GM18520 (cell line): ENCODE measurements at regions not wholly inside any gene's neighbourhood (a gene's known extent, or its start where the extent isn't known, plus 50 kb on each side); places are given as distances from the start of the nearest gene placed in this dataset.
"Not testable (repeated sequence)": the region's sequence is repeated elsewhere in the genome, so short reads cannot be mapped to it uniquely, and the experiment has no call there.

Experiments used
- ATAC-seq: cut with Tn5 transposase; IDR thresholded peaks from one replicate; pipeline ENCODE4 v1.9.1; 2021; ENCODE audit not compliant: unreplicated experiment

DNA sequence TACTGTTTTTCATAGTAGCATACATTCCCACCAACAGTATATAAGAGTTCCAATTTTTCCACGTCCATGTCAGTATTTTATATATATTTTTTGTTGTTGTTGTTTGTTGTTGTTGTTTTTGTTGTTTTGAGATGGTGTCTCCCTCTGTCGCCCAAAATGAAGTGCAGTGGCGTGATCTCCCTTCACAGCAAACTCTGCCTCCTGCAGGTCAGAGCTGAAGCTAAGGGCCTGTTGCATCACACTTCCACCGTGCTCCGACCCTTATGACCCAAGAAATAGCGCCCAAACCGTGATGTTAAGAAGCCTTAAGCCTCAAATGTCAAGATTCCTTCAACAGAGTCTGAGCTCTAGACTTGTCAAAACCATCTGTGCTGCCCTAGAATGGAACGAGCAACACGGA lies 2032.3 kb downstream of the MRPL39 start:
- ATAC-seq: no peak

DNA sequence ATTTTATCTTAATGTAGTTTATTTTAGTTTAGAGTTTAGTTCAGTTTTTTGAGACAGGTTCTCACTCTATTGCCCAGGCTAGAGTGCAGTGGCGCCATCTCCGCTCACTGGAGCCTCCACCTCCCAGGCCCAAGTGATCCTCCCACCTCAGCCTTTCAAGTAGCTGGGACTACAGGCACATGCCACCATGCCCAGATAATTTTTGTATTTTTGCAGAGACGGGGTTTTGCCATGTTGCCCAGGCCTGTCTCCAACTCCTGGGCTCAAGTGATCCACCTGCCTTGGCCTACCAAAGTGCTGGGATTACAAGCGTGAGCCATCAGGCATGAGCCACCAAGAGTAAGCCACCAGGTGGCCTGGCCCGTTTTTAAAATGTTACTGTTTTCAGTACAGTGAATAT lies 2058.4 kb downstream of the MRPL39 start:
- ATAC-seq: not testable (repeated sequence)

DNA sequence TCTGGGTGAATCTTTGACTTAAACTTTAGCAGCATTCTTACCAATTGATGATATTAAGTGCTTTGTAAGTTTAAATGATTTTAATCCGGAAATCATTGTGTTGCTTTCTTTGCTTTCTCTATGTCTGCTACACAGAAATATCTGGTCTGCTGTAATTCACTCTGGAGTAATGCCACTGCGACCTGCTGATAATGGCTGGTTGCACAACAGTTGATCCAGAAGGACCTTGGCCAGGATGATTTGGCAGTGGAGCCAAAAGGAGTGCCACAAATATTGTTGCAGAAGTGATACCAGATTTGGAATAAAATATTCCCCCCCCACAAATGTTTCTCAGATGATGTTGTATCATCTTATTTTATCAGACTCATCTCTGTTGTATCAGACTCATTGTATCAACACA lies 2063.9 kb downstream of the MRPL39 start:
- ATAC-seq: no peak

DNA sequence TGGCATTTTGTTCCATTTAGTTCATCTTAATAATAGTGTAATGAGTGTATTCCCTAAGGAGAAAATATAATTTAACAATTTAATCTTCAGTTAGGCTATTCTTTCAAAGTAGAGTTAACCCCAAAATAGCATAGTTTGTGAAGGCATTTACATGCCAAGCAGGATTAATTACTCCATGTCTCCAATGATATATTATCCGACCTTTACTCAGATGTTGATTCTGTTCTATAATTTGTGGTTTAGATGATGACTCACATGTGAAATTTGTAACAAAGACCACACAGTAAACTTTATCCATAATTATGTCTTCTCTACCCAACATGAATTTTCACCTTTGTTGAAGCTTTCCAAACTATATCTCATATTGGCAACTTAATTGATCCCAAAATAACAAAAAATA lies 2065.2 kb downstream of the MRPL39 start:
- no peak for ATAC-seq

- ATAC-seq: no peak
These were observed 2065.7 kb downstream of the MRPL39 start for GRCh38 chr21:23541571-23541970.

DNA sequence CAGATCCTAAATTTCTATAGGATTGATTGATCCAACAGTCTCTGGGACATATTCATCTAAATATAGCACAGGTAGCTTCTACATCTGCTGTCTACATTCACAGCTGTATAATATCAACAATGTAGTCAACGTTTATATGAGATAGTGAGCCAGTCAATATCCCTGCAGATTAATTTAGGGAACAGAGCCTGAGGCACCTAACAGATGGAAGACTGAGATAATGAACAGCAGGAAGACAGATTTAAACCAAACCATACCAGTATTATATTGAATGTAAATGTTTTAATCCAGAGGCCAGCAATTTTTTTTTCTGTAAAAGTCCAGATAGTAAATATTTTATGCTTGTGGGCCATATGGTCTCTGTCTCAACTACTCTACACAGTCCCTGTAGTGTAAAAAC lies 2072.4 kb downstream of the MRPL39 start:
- no peak for ATAC-seq

DNA sequence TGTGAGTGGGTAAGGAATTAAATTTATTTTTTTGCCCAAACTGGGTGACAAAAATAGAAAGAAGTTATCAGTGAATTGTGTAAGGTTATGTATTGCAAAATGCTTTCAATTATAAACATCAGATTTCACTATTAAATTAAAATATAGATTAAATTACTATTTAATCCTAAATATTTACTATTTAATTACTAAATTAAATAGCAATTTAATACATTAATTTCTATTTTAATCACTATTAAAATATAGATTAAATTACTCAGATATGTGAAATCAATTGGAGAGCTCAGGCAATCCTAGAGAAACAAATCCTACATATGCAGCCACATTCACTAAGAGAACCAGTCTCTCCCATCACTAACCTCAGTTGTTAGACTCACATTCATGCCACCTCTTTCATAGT lies 2075.8 kb downstream of the MRPL39 start:
- no peak for ATAC-seq

GRCh38 chr21:23524685-23525084 lies 2082.6 kb downstream of the MRPL39 start:
- ATAC-seq: no peak

DNA sequence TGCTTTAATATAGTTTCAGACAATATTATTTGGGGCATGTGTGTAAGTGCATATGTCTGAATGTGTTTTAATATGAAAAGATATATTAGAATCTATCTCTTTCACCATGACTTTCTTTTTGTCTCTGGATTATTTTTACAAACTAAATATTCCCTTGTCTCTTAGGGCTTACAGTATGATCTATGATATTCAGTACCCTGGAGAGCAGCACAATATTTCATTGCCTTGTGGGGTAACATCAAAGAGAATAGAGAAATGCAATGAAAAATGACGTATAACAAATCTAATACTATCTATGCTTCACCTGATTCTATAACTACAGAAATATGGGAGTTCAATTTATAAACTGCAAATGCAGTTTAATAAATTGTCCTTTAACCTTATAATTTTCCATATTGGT lies 2084.5 kb downstream of the MRPL39 start:
- no peak for ATAC-seq

GRCh38 chr21:23507501-23507900 lies 2099.8 kb downstream of the MRPL39 start:
- ATAC-seq: no peak

- no peak for ATAC-seq
These were observed 2110.6 kb downstream of the MRPL39 start for GRCh38 chr21:23496729-23497128.

DNA sequence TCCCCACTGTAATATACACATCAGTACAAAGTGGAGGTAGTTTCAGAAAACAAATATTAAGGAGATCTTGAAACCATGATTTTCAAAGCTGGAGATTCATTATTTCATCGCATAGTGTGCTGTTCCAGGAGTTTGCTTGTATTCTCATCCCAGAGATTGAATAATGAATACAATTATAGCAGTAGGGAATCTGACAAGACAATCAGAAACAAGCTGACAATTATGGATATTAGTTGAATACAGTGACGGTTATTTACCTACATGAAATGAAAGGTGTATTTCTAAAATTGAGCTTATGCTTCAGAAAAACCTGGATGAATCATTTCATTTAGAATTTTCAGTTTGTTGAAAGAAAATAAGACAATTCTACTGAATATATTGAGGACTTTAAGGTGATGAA lies 2119.0 kb downstream of the MRPL39 start:
- no peak for ATAC-seq

- ATAC-seq: no peak
These were observed 2126.6 kb downstream of the MRPL39 start for GRCh38 chr21:23480591-23481270.

DNA sequence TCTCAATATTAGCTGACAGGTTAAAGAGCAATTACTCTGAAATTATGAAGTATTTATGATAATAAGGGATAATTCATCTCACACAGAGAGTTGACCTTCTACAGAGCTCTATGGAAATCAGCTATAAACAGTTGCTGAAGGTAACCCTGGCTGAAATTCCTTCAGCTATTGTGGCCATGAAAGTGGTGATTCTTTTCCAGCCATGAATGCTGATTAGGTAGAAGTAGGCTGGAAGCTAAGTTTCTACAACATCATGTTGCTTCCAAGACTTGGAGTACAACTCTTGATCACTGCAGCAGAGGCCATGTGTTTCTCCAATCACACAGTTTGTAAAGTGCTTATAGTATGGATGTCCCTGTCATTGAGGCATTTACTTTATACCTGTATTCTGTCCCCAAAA lies 2128.9 kb downstream of the MRPL39 start:
- ATAC-seq: no peak

GRCh38 chr21:23475281-23476219 lies 2131.7 kb downstream of the MRPL39 start:
- no peak for ATAC-seq

DNA sequence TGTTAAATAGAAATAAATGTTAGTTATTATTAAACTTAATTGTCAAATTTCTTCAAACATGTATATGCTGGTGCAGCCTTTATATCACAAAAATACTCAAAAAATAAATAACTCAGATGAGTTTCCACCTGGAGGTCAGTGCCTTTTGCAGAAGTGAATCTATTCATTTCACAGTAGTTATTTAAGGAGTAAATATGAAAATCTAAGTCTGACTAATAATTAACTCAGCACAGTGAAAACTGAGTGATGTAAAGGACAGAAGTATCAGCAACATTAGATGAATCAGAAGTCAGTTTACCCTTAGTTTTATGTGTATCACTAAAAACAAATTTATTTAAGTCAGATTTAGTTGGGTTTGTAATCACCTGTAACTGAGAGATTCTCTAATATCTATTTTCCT lies 2135.4 kb downstream of the MRPL39 start:
- ATAC-seq: peak; percentile 72

DNA sequence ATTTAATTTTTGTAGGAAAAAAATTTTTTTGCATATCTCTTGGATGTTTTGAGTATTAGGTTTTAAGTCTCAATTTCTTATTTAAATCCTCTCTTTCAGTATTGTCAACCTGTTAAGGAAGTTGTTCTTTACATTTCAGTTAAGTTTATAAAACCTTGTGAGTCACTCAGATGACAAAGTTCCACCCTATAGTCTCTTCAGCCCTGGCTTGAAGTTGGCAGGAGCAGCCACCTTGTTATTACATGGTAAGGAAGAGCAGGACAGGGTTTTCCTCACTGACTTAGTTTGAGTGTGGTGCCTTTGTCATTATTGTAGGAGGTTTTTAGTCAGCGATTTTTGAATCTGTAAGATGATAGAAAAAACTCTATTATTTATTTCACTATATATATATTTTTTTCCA lies 2143.9 kb downstream of the MRPL39 start:
- ATAC-seq: no peak

GRCh38 chr21:23455676-23456075 lies 2151.6 kb downstream of the MRPL39 start:
- ATAC-seq: no peak

DNA sequence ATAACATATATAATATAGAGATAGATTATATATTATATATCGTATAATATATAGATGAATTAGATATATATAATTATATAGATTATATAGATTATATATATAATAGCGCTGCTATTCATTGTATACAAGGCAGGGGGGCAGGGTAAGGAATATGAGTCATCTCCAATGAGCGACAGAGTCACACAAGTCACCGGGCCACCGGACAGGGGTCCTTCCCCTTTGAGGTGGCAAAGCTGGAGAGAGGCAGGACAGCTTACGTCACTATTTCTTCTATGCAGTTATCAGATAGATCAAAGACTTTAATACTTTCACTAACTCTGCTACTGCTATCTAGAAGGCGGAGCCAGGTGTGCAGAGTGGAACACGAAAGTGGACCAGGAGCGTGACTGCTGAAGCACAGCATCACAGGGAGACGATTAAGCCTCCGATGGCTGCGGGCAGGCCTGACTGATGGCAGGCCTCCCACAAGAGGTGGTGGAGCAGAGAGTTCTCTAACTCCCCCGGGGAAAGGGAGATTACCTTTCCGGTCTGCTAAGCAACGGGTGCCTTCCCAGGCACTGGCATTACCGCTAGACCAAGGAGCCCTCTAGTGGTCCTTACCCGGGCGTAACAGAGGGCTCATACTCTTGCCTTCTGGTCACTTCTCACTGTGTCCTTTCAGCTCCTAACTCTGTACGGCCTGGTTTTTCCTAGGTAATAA lies 2154.7 kb downstream of the MRPL39 start:
- no peak for ATAC-seq

DNA sequence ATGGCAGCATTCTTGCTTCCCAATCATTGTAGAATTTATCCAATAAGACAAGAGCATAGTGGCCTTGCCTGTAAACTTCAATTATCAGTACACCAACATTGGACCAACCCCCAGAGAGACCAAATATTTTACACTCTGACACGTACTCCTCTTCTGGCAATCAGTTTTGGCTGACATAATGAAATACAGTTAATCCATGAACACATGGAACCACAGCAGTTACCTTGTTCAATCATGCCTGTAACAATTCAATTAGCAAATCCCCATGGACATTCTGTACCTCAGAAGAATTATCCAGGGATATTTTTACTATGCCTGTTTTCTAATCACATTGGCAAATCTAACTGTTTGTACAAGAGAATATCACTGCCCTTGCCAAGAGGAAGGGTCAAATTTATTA lies 2162.0 kb downstream of the MRPL39 start:
- ATAC-seq: no peak

DNA sequence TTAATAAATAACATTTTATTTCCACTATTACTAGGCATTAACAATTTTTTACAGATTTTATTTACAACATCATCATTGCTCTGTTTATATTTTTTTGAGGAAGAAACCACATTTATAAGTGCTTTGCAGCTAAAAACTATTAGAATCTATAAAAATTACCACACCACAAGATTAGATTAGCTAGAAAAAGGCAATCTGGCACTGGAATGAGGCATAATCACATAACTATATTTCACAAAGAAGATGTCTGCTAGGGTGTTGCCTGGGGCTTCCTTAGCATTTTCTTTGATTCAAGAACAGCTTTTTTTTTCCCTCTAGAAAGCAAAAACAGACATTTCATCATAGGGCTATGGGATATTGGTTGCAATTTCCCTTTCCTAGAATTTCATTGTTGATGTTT lies 2169.2 kb downstream of the MRPL39 start:
- no peak for ATAC-seq
